HL-60 (cell line): ENCODE measurements at regions not wholly inside any gene's neighbourhood (a gene's known extent, or its start where the extent isn't known, plus 50 kb on each side); places are given as distances from the start of the nearest gene placed in this dataset.

Source experiments
- DNase-seq, 2 experiments: peaks; one replicate each; pipeline ENCODE4 v3.0.0-alpha.2; 2010 to 2020; ENCODE audit warnings: low read depth in 1 of 2, low spot score in 1 of 2
- H3K27ac ChIP-seq: fragments of 250-450 bp; sonication (Bioruptor Pico); replicated peaks from 2 replicates; pipeline ENCODE4 v1.5.1; 2020; ENCODE audit warnings: mild to moderate bottlenecking, moderate library complexity
- H3K27me3 ChIP-seq: fragments of 250-450 bp; sonication (Bioruptor Pico); 2 replicates; pipeline ENCODE4 v1.5.1; 2021; ENCODE audit warnings: mild to moderate bottlenecking, moderate library complexity; ENCODE audit not compliant: insufficient read depth, poor library complexity, severe bottlenecking
- H3K4me3 ChIP-seq: replicated peaks from 2 replicates; pipeline ENCODE4 v1.5.1; 2011; ENCODE audit warnings: mild to moderate bottlenecking, control low read depth, low read length; ENCODE audit not compliant: insufficient read depth
- GABPA ChIP-seq: IDR thresholded peaks from 2 replicates; pipeline ENCODE4 v1.6.1; 2012; ENCODE audit warnings: low read depth
- POLR2AphosphoS5 ChIP-seq: IDR thresholded peaks from 2 replicates; pipeline ENCODE4 v1.6.1; 2012; ENCODE audit warnings: low read depth
- REST ChIP-seq: IDR thresholded peaks from 2 replicates; pipeline ENCODE4 v1.6.1; 2012; ENCODE audit warnings: low read depth; ENCODE audit not compliant: insufficient replicate concordance
- SPI1 ChIP-seq: IDR thresholded peaks from 2 replicates; pipeline ENCODE4 v1.6.1; 2012; ENCODE audit warnings: low read depth, mild to moderate bottlenecking, borderline replicate concordance
- TF ChIP-seq, protein P1 (sequence below): IDR thresholded peaks from one replicate; pipeline ENCODE4 v1.5.1; 2011; ENCODE audit warnings: low read length, control low read depth, inconsistent platforms; ENCODE audit not compliant: insufficient read depth

DNA sequence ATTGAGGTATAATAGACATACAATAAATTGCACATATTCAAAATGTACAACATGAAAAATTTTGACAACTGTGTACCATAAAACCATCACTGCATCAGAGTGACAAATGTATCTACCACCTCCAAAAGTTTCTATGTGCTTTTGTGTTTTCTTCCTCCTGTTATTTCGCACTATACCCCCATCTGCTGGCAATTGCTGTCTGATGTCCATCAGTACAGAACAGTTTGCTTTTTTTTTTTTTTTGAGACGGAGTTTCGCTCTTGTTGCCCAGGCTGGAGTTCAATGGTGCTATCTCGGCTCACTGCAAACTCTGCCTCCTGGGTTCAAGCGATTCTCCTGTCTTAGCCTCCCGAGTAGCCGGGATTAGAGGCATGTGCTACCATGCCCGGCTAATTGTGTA lies 154.3 kb upstream of the GIMD1 start:
- H3K27ac ChIP-seq: no peak overlapping the region
- H3K27me3 ChIP-seq: no peaks in the 10 kb centered on the region
- TF ChIP-seq, protein P1, sequence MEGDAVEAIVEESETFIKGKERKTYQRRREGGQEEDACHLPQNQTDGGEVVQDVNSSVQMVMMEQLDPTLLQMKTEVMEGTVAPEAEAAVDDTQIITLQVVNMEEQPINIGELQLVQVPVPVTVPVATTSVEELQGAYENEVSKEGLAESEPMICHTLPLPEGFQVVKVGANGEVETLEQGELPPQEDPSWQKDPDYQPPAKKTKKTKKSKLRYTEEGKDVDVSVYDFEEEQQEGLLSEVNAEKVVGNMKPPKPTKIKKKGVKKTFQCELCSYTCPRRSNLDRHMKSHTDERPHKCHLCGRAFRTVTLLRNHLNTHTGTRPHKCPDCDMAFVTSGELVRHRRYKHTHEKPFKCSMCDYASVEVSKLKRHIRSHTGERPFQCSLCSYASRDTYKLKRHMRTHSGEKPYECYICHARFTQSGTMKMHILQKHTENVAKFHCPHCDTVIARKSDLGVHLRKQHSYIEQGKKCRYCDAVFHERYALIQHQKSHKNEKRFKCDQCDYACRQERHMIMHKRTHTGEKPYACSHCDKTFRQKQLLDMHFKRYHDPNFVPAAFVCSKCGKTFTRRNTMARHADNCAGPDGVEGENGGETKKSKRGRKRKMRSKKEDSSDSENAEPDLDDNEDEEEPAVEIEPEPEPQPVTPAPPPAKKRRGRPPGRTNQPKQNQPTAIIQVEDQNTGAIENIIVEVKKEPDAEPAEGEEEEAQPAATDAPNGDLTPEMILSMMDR: no peak
- TF ChIP-seq REST: no peak
- TF ChIP-seq POLR2AphosphoS5: no peak
- no peak for TF ChIP-seq GABPA
- no peak for TF ChIP-seq SPI1
- H3K4me3 ChIP-seq: no peak overlapping the region
- no peak for DNase-seq

- H3K27me3 ChIP-seq: no peaks in the 10 kb centered on the region
- no peak for DNase-seq
- H3K4me3 ChIP-seq: no peak overlapping the region
- no peak for TF ChIP-seq GABPA
- no peak for TF ChIP-seq REST
- TF ChIP-seq POLR2AphosphoS5: no peak
- TF ChIP-seq, protein P1: no peak
- H3K27ac ChIP-seq: no peak overlapping the region
These were observed 144.1 kb upstream of the GIMD1 start for GRCh38 chr4:106512706-106513105.

- no peak overlapping the region for H3K4me3 ChIP-seq
- peak in 1 of 2 experiments; percentile 5 for DNase-seq
- TF ChIP-seq POLR2AphosphoS5: no peak
- no peak for TF ChIP-seq REST
- peak; percentile 59; the same call in 1 of the 2 replicates for TF ChIP-seq SPI1
- no peak overlapping the region for H3K27ac ChIP-seq
- H3K27me3 ChIP-seq: no peaks in the 10 kb centered on the region
These were observed 138.9 kb upstream of the GIMD1 start for GRCh38 chr4:106507440-106507839.
